Esophagus squamous epithelium (tissue), 4 donors: ENCODE measurements at regions not wholly inside any gene's neighbourhood (a gene's known extent, or its start where the extent isn't known, plus 50 kb on each side); places are given as distances from the start of the nearest gene placed in this dataset.
"Not testable (repeated sequence)": the region's sequence is repeated elsewhere in the genome, so short reads cannot be mapped to it uniquely, and the experiment has no call there.

Source experiments
- POLR2A ChIP-seq, 4 donors: fragments of 450-650 bp; IDR thresholded peaks; one replicate each; pipeline ENCODE4 v1.6.1; 2017; ENCODE audit warnings: antibody characterized with exemption in 4 of 4, mild to moderate bottlenecking in 4 of 4, moderate library complexity in 3 of 4
- TF ChIP-seq, protein P1 (sequence below), 6 experiments: fragments of 450-650 bp in 4 of 6; fragments of 200-600 bp in 2 of 6; sonication (generic) in 2 of 6; IDR thresholded peaks; one replicate each; pipeline ENCODE4 v1.5.1; 2016 to 2019; ENCODE audit warnings: antibody characterized with exemption in 6 of 6, mild to moderate bottlenecking in 4 of 6, moderate library complexity in 4 of 6

GRCh38 chr21:10432456-10432855, 88.9 kb upstream of the TPTE start:
- TF ChIP-seq, protein P1, sequence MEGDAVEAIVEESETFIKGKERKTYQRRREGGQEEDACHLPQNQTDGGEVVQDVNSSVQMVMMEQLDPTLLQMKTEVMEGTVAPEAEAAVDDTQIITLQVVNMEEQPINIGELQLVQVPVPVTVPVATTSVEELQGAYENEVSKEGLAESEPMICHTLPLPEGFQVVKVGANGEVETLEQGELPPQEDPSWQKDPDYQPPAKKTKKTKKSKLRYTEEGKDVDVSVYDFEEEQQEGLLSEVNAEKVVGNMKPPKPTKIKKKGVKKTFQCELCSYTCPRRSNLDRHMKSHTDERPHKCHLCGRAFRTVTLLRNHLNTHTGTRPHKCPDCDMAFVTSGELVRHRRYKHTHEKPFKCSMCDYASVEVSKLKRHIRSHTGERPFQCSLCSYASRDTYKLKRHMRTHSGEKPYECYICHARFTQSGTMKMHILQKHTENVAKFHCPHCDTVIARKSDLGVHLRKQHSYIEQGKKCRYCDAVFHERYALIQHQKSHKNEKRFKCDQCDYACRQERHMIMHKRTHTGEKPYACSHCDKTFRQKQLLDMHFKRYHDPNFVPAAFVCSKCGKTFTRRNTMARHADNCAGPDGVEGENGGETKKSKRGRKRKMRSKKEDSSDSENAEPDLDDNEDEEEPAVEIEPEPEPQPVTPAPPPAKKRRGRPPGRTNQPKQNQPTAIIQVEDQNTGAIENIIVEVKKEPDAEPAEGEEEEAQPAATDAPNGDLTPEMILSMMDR (IDR thresholded peaks at IDR 0.05): not testable (repeated sequence)
- not testable (repeated sequence) for TF ChIP-seq POLR2A (IDR thresholded peaks at IDR 0.05)
